Fibroblast of the aortic adventitia (primary cell): ENCODE measurements at regions not wholly inside any gene's neighbourhood (a gene's known extent, or its start where the extent isn't known, plus 50 kb on each side); places are given as distances from the start of the nearest gene placed in this dataset.

ENCODE experiments used
- DNase-seq: peaks from one replicate; pipeline ENCODE4 v3.0.0-alpha.2; 2010; ENCODE audit warnings: low read depth
- H3K4me3 ChIP-seq: 2 replicates; pipeline ENCODE4 v1.5.1; 2011; ENCODE audit warnings: low read depth, mild to moderate bottlenecking, control low read depth, low read length, moderate library complexity
- CTCF ChIP-seq: IDR thresholded peaks from 2 replicates; pipeline ENCODE4 v1.5.1; 2011; ENCODE audit warnings: mild to moderate bottlenecking, low read length, control low read depth, inconsistent platforms; ENCODE audit not compliant: insufficient read depth

GRCh38 chr2:107064750-107065149 is 178.8 kb upstream of the ST6GAL2 start:
- no peak for TF ChIP-seq CTCF
- DNase-seq = no peak
- H3K4me3 ChIP-seq = no peak overlapping the region

GRCh38 chr2:107068069-107068916 is 182.3 kb upstream of the ST6GAL2 start:
- TF ChIP-seq CTCF = no peak
- H3K4me3 ChIP-seq = no peak overlapping the region
- DNase-seq = no peak

GRCh38 chr2:107069890-107070289 is 183.9 kb upstream of the ST6GAL2 start:
- no peak for TF ChIP-seq CTCF
- H3K4me3 ChIP-seq = no peak overlapping the region
- no peak for DNase-seq

GRCh38 chr2:107072150-107072940 is 186.4 kb upstream of the ST6GAL2 start:
- peak; percentile 2 for DNase-seq
- no peak for TF ChIP-seq CTCF
- no peak overlapping the region for H3K4me3 ChIP-seq

- no peak for TF ChIP-seq CTCF
- H3K4me3 ChIP-seq = no peak overlapping the region
- no peak for DNase-seq
Observed at GRCh38 chr2:107078584-107078983, 192.6 kb upstream of the ST6GAL2 start.

GRCh38 chr2:107086497-107086896 is 200.5 kb upstream of the ST6GAL2 start:
- no peak overlapping the region for H3K4me3 ChIP-seq
- no peak for DNase-seq
- no peak for TF ChIP-seq CTCF
